ENCODE measurements at regions not wholly inside any gene's neighbourhood (a gene's known extent, or its start where the extent isn't known, plus 50 kb on each side); places are given as distances from the start of the nearest gene placed in this dataset. TPM values are rescaled to one million over a fixed set of nuclear protein-coding genes. Genes with fewer than 3 reads are reported as not detected.

GRCh38 chr16:77133706-77134105 is 57.3 kb upstream of the MON1B start:
- no peaks in the 10 kb centered on the region for H3K36me3 ChIP-seq (ENCODE audit: control insufficient read depth in 3 of 3, insufficient read depth in 3 of 3, low read length in 3 of 3)
- H3K9me3 ChIP-seq (ENCODE audit: control insufficient read depth in 3 of 3, low read length in 3 of 3), result no peaks in the 10 kb centered on the region
- H3K4me1 ChIP-seq (ENCODE audit: control insufficient read depth in 3 of 3, insufficient read depth in 3 of 3, low read length in 3 of 3), result no peaks in the 10 kb centered on the region
- H3K9ac ChIP-seq (ENCODE audit: low read depth in 1 of 3, low read length in 3 of 3), result no peak overlapping the region
- no peak overlapping the region for H3K4me3 ChIP-seq (ENCODE audit: low read length in 3 of 3)
- H3K27me3 ChIP-seq (ENCODE audit: control insufficient read depth in 3 of 3, insufficient read depth in 3 of 3, low read length in 3 of 3), result no peaks in the 10 kb centered on the region
- no peak overlapping the region for H3K27ac ChIP-seq (ENCODE audit: low read depth, low read length)

DNA sequence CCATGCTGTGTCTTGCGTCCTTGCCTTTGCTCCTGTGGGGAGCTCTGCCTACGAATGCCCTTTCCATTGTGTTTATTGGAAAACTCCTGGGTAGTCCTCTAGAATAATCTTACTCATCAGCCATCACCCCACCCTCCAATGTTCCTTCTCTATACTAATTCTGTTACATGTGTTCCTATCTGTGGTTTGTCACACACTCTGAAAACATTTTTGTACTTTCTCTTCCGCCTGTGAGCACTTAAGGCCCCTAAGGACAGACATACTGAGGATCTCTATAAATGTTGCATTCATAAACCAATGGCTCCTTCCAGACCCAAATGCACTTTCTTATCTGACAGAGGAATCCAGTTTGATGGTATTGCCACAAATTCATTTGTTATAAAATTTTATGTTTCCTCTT is 53.9 kb upstream of the MON1B start:
- H3K27ac ChIP-seq (ENCODE audit: low read depth, low read length), result no peak overlapping the region
- no peak overlapping the region for H3K9ac ChIP-seq (ENCODE audit: low read depth in 1 of 3, low read length in 3 of 3)
- no peaks in the 10 kb centered on the region for H3K9me3 ChIP-seq (ENCODE audit: control insufficient read depth in 3 of 3, low read length in 3 of 3)
- no peaks in the 10 kb centered on the region for H3K4me1 ChIP-seq (ENCODE audit: control insufficient read depth in 3 of 3, insufficient read depth in 3 of 3, low read length in 3 of 3)
- no peak overlapping the region for H3K4me3 ChIP-seq (ENCODE audit: low read length in 3 of 3)
- no peaks in the 10 kb centered on the region for H3K27me3 ChIP-seq (ENCODE audit: control insufficient read depth in 3 of 3, insufficient read depth in 3 of 3, low read length in 3 of 3)
- no peaks in the 10 kb centered on the region for H3K36me3 ChIP-seq (ENCODE audit: control insufficient read depth in 3 of 3, insufficient read depth in 3 of 3, low read length in 3 of 3)

Small RNA genes in the stretch of these regions (small RNA-seq; reads per million reads assigned to genes)
- gene MIR4719, result not detected

Data from skeletal muscle tissue (tissue), 4 donors.